HepG2 (cell line): ENCODE measurements at regions not wholly inside any gene's neighbourhood (a gene's known extent, or its start where the extent isn't known, plus 50 kb on each side); places are given as distances from the start of the nearest gene placed in this dataset.

ENCODE experiments used
- ATAC-seq: fragments of 200-7000 bp; cut with Tn5 transposase; 3 replicates; pipeline ENCODE4 v1.9.1; 2020; ENCODE audit warnings: mild to moderate bottlenecking, moderate library complexity
- BruUV-seq: library from RNA; stranded (reverse); fragments of 400-500 nt; replicated peaks from 2 replicates; lab custom pipeline; 2021; lab: Mats Ljungman, UMichigan
- CTCF ChIA-PET: fragments of 300-600 bp; formaldehyde crosslinking; extraction: SDS; loops from one replicate; lab custom pipeline; 2021; ENCODE audit warnings: low total read pairs, inconsistent platforms, low intra/inter-chr PET ratio; lab: Yijun Ruan, JAX
- POLR2A ChIA-PET: fragments of 350-600 bp; sonication (Branson Sonifier 250); formaldehyde crosslinking; loops from one replicate; lab custom pipeline; 2020; ENCODE audit warnings: antibody characterized with exemption, inconsistent platforms; lab: Yijun Ruan, JAX
- DNase-seq: peaks from one replicate; pipeline ENCODE4 v3.0.0-alpha.2; 2015; ENCODE audit warnings: low spot score
- FAIRE-seq: peaks from 3 replicates; lab custom pipeline; 2011; peaks lifted over from hg19 to GRCh38; lab: Jason Lieb, UNC
- H2AFZ ChIP-seq: one replicate; pipeline ENCODE4 v1.6.1; 2011; ENCODE audit warnings: low read length, inconsistent platforms
- H3K27ac ChIP-seq: fragments of 300-600 bp; 3 replicates; pipeline ENCODE4 v1.8.0; 2011; ENCODE audit warnings: mixed run types, mild to moderate bottlenecking, mixed read lengths, low read length, inconsistent platforms; ENCODE audit not compliant: insufficient read depth; ENCODE audit errors: extremely low read length
- H3K27me3 ChIP-seq, 2 experiments: fragments of 200-600 bp in 1 of 2; 2 replicates in 1 of 2; 3 replicates in 1 of 2; pipeline versions ENCODE4 v1.6.0 to v1.8.0; 2011; ENCODE audit warnings: low read length in 2 of 2, mild to moderate bottlenecking in 2 of 2, moderate library complexity in 2 of 2, inconsistent platforms in 1 of 2; ENCODE audit not compliant: insufficient read depth in 2 of 2, control insufficient read depth in 1 of 2
- H3K36me3 ChIP-seq, 2 experiments: fragments of 200-600 bp in 1 of 2; replicated peaks in 1 of 2; 2 replicates in 1 of 2; 3 replicates in 1 of 2; pipeline versions ENCODE4 v1.5.1 to v1.8.0; 2011; ENCODE audit warnings: low read length in 2 of 2, inconsistent platforms in 1 of 2; ENCODE audit not compliant: insufficient read depth in 2 of 2, control insufficient read depth in 1 of 2
- H3K4me1 ChIP-seq: 2 replicates; pipeline ENCODE4 v1.5.1; 2012; ENCODE audit warnings: low read length, inconsistent platforms; ENCODE audit not compliant: insufficient read depth
- H3K4me2 ChIP-seq: 2 replicates; pipeline ENCODE4 v1.6.0; 2011; ENCODE audit warnings: low read depth, low read length, inconsistent platforms
- H3K4me3 ChIP-seq, 3 experiments: fragments of 200-600 bp in 1 of 3; sonication (generic), shearing (Covaris generic) in 1 of 3; replicated peaks in 1 of 3; 2 replicates each; pipeline ENCODE4 v1.5.1; 2011 to 2016; ENCODE audit warnings: low read length in 3 of 3, inconsistent platforms in 2 of 3, low read depth in 2 of 3, mild to moderate bottlenecking in 2 of 3, control low read depth in 1 of 3, mixed read lengths in 1 of 3; ENCODE audit not compliant: insufficient read depth in 1 of 3
- H3K79me2 ChIP-seq: one replicate; pipeline ENCODE4 v1.6.1; 2011; ENCODE audit warnings: low read length, inconsistent platforms; ENCODE audit not compliant: insufficient read depth
- H3K9ac ChIP-seq: 2 replicates; pipeline ENCODE4 v1.6.0; 2011; ENCODE audit warnings: mild to moderate bottlenecking, low read depth, low read length, inconsistent platforms; ENCODE audit not compliant: insufficient read depth
- H3K9me3 ChIP-seq: 2 replicates; pipeline ENCODE4 v1.5.1; 2012; ENCODE audit warnings: mild to moderate bottlenecking, low read length
- H4K20me1 ChIP-seq: 2 replicates; pipeline ENCODE4 v1.6.0; 2011; ENCODE audit warnings: inconsistent platforms, mild to moderate bottlenecking, low read length, moderate library complexity; ENCODE audit not compliant: insufficient read depth
- GTF3A ChIP-seq: sonication (generic); formaldehyde crosslinking; conservative IDR thresholded peaks from 2 replicates; pipeline ENCODE4 v1.4.0; 2020; ENCODE audit warnings: mild to moderate bottlenecking, missing genetic modification reagents
- HMGA1 ChIP-seq: sonication (generic); formaldehyde crosslinking; conservative IDR thresholded peaks from 2 replicates; pipeline ENCODE4 v1.4.0; 2020; ENCODE audit warnings: missing genetic modification reagents
- NFKBIZ ChIP-seq: IDR thresholded peaks from 2 replicates; pipeline ENCODE4 v1.6.1; 2018; ENCODE audit warnings: missing genetic modification reagents, missing compliant biosample characterization
- U2AF1 ChIP-seq: fragments of 200-400 bp; formaldehyde crosslinking; optimal IDR thresholded peaks from 2 replicates; pipeline ENCODE3; 2017; ENCODE audit warnings: mild to moderate bottlenecking, low read depth, low read length
- XRCC5 ChIP-seq: fragments of 200-400 bp; formaldehyde crosslinking; optimal IDR thresholded peaks from 2 replicates; pipeline ENCODE3; 2017; ENCODE audit warnings: mild to moderate bottlenecking, low read length
- ZBTB7B ChIP-seq: sonication (generic); formaldehyde crosslinking; IDR thresholded peaks from 2 replicates; pipeline ENCODE4 v1.4.0; 2020; ENCODE audit warnings: missing genetic modification reagents
- ZFX ChIP-seq: sonication (generic); formaldehyde crosslinking; IDR thresholded peaks from 2 replicates; pipeline ENCODE4 v1.4.0; 2020; ENCODE audit warnings: mild to moderate bottlenecking, low read depth, missing genetic modification reagents, moderate library complexity
- ZNF180 ChIP-seq: sonication (generic); formaldehyde crosslinking; IDR thresholded peaks from 2 replicates; pipeline ENCODE4 v1.4.0; 2020; ENCODE audit warnings: low read depth, missing genetic modification reagents, borderline replicate concordance
- ZNF205 ChIP-seq: IDR thresholded peaks from 2 replicates; pipeline ENCODE4 v1.6.1; 2018; ENCODE audit warnings: missing biosample characterization, missing genetic modification reagents
- ZNF235 ChIP-seq: sonication (generic); formaldehyde crosslinking; IDR thresholded peaks from 2 replicates; pipeline ENCODE4 v1.8.1; 2023; ENCODE audit warnings: mild to moderate bottlenecking, missing genetic modification reagents, borderline replicate concordance
- ZNF550 ChIP-seq: sonication (generic); formaldehyde crosslinking; IDR thresholded peaks from 2 replicates; pipeline ENCODE4 v1.4.0; 2020; ENCODE audit warnings: mild to moderate bottlenecking, missing genetic modification reagents, borderline replicate concordance
- ZNF703 ChIP-seq: sonication (generic); formaldehyde crosslinking; IDR thresholded peaks from 2 replicates; pipeline ENCODE4 v1.5.1; 2020; ENCODE audit warnings: missing genetic modification reagents, mild to moderate bottlenecking, moderate library complexity, borderline replicate concordance
- ZXDC ChIP-seq: sonication (generic); formaldehyde crosslinking; IDR thresholded peaks from 2 replicates; pipeline ENCODE4 v1.5.0; 2020; ENCODE audit warnings: mild to moderate bottlenecking, missing genetic modification reagents
- WGBS: methylation state at CpG from one replicate; pipeline ENCODE4 v1.1.6; 2017; ENCODE audit warnings: low lambda C conversion rate; 5-methylcytosine and 5-hydroxymethylcytosine counted together
- in situ Hi-C: cut with HindIII; loops from 2 replicates; pipeline ENCODE4 v1.10.0; 2017; ENCODE audit warnings: low pct_unique_long_range_greater_than_20kb; ENCODE audit not compliant: extremely low pct_ligation_motif_present
- intact Hi-C: fragments of 100-400 bp; cut with micrococcal nuclease; formaldehyde crosslinking; loops from one replicate; pipeline ENCODE4 v1.10.0; 2022; ENCODE audit not compliant: unreplicated experiment
- TF ChIP-seq, protein P1 (sequence below): sonication (generic); formaldehyde crosslinking; conservative IDR thresholded peaks from 2 replicates; pipeline ENCODE4 v1.4.0; 2020; ENCODE audit warnings: missing genetic modification reagents
- TF ChIP-seq, protein P2 (sequence below): sonication (generic); formaldehyde crosslinking; IDR thresholded peaks from 2 replicates; pipeline ENCODE4 v1.4.0; 2020; ENCODE audit warnings: missing genetic modification reagents
- TF ChIP-seq, protein P3 (sequence below): sonication (generic); formaldehyde crosslinking; IDR thresholded peaks from 2 replicates; pipeline ENCODE4 v1.4.0; 2020; ENCODE audit warnings: missing genetic modification reagents

DNA sequence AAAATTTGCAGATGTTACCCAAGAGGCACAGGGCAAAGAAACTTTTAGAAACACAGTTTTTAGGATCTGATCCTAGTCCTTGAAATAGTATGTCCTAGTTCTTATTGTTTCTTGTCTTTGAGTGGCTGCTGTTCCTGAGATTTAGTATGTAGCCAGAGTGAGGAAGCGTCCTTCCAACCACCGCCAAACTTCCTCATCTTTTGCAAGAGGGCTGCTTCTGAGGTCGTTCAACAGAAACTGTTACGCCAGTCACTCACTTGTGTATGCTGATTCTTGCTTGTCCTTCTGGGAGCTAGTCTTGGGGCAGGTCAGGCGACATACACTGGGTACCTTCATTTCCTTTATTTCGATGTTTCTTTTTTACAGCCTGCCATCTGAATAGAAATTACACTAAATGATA is 577.3 kb upstream of the ZNF717 start (continued):
- TF ChIP-seq ZXDC (CRISPR knock-in tag) (no peak), ZNF205 (CRISPR knock-in tag) (no peak), U2AF1 (no peak), ZNF550 (CRISPR knock-in tag) (no peak), HMGA1 (CRISPR knock-in tag) (no peak), GTF3A (CRISPR knock-in tag) (no peak), ZNF180 (CRISPR knock-in tag) (no peak)
- TF ChIP-seq, protein P1, sequence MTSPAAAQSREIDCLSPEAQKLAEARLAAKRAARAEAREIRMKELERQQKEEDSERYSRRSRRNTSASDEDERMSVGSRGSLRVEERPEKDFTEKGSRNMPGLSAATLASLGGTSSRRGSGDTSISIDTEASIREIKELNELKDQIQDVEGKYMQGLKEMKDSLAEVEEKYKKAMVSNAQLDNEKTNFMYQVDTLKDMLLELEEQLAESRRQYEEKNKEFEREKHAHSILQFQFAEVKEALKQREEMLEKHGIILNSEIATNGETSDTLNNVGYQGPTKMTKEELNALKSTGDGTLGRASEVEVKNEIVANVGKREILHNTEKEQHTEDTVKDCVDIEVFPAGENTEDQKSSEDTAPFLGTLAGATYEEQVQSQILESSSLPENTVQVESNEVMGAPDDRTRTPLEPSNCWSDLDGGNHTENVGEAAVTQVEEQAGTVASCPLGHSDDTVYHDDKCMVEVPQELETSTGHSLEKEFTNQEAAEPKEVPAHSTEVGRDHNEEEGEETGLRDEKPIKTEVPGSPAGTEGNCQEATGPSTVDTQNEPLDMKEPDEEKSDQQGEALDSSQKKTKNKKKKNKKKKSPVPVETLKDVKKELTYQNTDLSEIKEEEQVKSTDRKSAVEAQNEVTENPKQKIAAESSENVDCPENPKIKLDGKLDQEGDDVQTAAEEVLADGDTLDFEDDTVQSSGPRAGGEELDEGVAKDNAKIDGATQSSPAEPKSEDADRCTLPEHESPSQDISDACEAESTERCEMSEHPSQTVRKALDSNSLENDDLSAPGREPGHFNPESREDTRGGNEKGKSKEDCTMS (CRISPR knock-in tag), result no peak

GRCh38 chr3:76365275-76365674 is 579.9 kb upstream of the ZNF717 start:
- Histone ChIP-seq H4K20me1 (no peaks in the 10 kb centered on the region), H3K4me1 (no peaks in the 10 kb centered on the region), H3K4me2 (no peak overlapping the region), H3K27ac (no peak overlapping the region), H3K79me2 (no peaks in the 10 kb centered on the region), H3K9me3 (no peaks in the 10 kb centered on the region), H3K4me3 (no peak overlapping the region), H3K9ac (no peak overlapping the region), H3K27me3 (no peaks in the 10 kb centered on the region), H3K36me3 (no peaks in the 10 kb centered on the region), H2AFZ (no peak overlapping the region)
- TF ChIP-seq ZNF235 (no peak), NFKBIZ (CRISPR knock-in tag) (no peak), ZFX (CRISPR knock-in tag) (no peak), ZNF703 (CRISPR knock-in tag) (no peak), XRCC5 (no peak), ZBTB7B (no peak)
- TF ChIP-seq, protein P2, sequence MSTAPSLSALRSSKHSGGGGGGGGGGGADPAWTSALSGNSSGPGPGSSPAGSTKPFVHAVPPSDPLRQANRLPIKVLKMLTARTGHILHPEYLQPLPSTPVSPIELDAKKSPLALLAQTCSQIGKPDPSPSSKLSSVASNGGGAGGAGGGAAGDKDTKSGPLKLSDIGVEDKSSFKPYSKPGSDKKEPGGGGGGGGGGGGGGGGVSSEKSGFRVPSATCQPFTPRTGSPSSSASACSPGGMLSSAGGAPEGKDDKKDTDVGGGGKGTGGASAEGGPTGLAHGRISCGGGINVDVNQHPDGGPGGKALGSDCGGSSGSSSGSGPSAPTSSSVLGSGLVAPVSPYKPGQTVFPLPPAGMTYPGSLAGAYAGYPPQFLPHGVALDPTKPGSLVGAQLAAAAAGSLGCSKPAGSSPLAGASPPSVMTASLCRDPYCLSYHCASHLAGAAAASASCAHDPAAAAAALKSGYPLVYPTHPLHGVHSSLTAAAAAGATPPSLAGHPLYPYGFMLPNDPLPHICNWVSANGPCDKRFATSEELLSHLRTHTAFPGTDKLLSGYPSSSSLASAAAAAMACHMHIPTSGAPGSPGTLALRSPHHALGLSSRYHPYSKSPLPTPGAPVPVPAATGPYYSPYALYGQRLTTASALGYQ, result no peak
- TF ChIP-seq, protein P3, sequence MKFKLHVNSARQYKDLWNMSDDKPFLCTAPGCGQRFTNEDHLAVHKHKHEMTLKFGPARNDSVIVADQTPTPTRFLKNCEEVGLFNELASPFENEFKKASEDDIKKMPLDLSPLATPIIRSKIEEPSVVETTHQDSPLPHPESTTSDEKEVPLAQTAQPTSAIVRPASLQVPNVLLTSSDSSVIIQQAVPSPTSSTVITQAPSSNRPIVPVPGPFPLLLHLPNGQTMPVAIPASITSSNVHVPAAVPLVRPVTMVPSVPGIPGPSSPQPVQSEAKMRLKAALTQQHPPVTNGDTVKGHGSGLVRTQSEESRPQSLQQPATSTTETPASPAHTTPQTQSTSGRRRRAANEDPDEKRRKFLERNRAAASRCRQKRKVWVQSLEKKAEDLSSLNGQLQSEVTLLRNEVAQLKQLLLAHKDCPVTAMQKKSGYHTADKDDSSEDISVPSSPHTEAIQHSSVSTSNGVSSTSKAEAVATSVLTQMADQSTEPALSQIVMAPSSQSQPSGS (CRISPR knock-in tag), result no peak
- no TSS peak for BruUV-seq
- no peak for DNase-seq
- no peak for FAIRE-seq
- in situ Hi-C loops, result no loop called here
- WGBS, result 5% methylated on average over 3 of the region's 3 CpGs
- no peak for ATAC-seq
- POLR2A ChIA-PET, result no interaction called here
- intact Hi-C loops, result no loop called here
- CTCF ChIA-PET, result no interaction called here
